ENCODE measurements at regions not wholly inside any gene's neighbourhood (a gene's known extent, or its start where the extent isn't known, plus 50 kb on each side); places are given as distances from the start of the nearest gene placed in this dataset.
"Not testable (repeated sequence)": the region's sequence is repeated elsewhere in the genome, so short reads cannot be mapped to it uniquely, and the experiment has no call there.

- DNase-seq (ENCODE audit: low read depth, low spot score), result no peak
- H3K4me1 ChIP-seq (ENCODE audit: insufficient read depth, insufficient read length), result no peaks in the 10 kb centered on the region
- no peaks in the 10 kb centered on the region for H3K27me3 ChIP-seq (ENCODE audit: insufficient read depth, insufficient read length)
- no peak overlapping the region for H3K9ac ChIP-seq (ENCODE audit: insufficient read length, low read depth)
- H3K9me3 ChIP-seq (ENCODE audit: insufficient read depth, low read length), result no peaks in the 10 kb centered on the region
- H3K36me3 ChIP-seq (ENCODE audit: insufficient read depth, insufficient read length, low read length), result no peaks in the 10 kb centered on the region
- no peak for TF ChIP-seq ZNF274 (IDR thresholded peaks at IDR 0.05; ENCODE audit: low read depth, low read length)
- TF ChIP-seq SUZ12 (IDR thresholded peaks at IDR 0.05; ENCODE audit: extremely low read depth, insufficient read depth, insufficient read length), result no peak
- TF ChIP-seq YY1 (IDR thresholded peaks at IDR 0.05; ENCODE audit: insufficient read depth, insufficient read length), result no peak
- H3K4me3 ChIP-seq (ENCODE audit: insufficient read length, low read depth), result no peak overlapping the region
Measured at GRCh38 chr13:62450759-62451158, 1035.1 kb upstream of the PCDH20 start.

DNA sequence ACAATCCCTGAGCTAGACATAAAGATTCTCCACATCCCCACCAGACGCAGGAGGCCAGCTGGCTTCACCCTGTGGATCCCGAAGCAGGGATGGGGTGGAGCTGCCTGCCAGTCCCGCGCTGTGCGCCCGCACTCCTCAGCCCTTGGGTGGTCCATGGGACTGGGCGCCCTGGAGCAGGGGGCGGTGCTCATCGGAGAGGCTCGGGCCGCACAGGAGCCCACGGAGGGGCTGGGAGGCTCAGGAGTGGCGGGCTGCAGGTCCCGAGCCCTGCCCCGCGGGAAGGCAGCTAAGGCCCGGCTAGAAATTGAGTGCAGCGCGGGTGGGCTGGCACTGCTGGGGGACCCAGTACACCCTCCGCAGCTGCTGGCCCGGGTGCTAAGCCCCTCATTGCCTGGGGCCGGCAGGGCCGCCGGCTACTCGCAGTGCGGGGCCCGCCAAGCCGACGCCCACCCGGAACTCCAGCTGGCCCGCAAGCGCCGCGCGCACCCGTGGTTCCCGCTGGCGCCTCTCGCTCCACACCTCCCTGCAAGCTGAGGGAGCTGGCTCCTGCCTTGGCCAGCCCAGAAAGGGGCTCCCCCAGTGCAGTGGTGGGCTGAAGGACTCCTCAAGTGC, 1032.2 kb upstream of the PCDH20 start:
- not testable (repeated sequence) for H3K27me3 ChIP-seq (ENCODE audit: insufficient read depth, insufficient read length); H3K36me3 ChIP-seq (ENCODE audit: insufficient read depth, insufficient read length, low read length); DNase-seq (ENCODE audit: low read depth, low spot score); H3K4me3 ChIP-seq (ENCODE audit: insufficient read length, low read depth); H3K4me1 ChIP-seq (ENCODE audit: insufficient read depth, insufficient read length); H3K9me3 ChIP-seq (ENCODE audit: insufficient read depth, low read length); H3K9ac ChIP-seq (ENCODE audit: insufficient read length, low read depth)

DNA sequence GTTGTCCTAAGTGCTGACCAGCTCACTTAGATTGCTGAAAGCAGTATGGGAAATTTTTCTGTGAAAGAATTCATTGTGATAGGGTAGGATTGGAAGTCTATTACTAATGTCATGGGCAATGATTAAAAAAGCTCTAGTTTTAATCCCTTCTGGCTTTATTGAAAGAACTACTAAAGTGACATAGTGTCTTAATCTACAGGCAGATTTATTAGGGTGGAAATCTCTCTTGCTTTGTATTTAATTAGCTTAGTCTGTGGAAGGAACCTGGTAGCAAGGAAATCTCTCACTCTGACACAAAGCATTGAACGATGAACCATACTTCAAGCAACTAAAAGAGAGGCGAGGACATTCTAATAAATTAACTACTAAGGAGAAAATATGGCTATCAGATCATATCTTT, 1029.2 kb upstream of the PCDH20 start:
- Histone ChIP-seq H3K36me3 (ENCODE audit: insufficient read depth, insufficient read length, low read length) (no peaks in the 10 kb centered on the region), H3K9me3 (ENCODE audit: insufficient read depth, low read length) (no peaks in the 10 kb centered on the region), H3K27me3 (ENCODE audit: insufficient read depth, insufficient read length) (no peaks in the 10 kb centered on the region), H3K4me3 (ENCODE audit: insufficient read length, low read depth) (no peak overlapping the region), H3K9ac (ENCODE audit: insufficient read length, low read depth) (no peak overlapping the region), H3K4me1 (ENCODE audit: insufficient read depth, insufficient read length) (no peaks in the 10 kb centered on the region)
- no peak for DNase-seq (ENCODE audit: low read depth, low spot score)
- TF ChIP-seq SUZ12 (IDR thresholded peaks at IDR 0.05; ENCODE audit: extremely low read depth, insufficient read depth, insufficient read length) (no peak), YY1 (IDR thresholded peaks at IDR 0.05; ENCODE audit: insufficient read depth, insufficient read length) (no peak), ZNF274 (IDR thresholded peaks at IDR 0.05; ENCODE audit: low read depth, low read length) (no peak)

DNA sequence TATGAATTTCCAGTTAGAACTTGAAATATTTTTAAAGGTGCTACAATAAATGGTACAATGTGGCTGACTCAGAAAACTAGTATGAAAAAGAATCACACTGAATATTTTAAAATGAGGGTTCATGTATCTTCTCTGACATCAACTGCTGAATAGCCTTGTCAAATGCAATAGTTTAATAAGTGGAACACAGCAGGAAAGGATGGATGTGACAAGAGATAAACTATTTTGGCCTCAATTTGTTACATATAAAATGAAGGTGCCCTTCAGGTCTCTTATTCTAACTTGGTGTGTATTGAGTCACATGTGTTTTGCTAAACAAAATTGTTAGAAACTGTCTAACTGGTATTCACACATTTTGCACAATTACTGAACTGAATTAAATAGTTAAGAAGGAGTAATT, 1018.4 kb upstream of the PCDH20 start:
- no peak overlapping the region for H3K9ac ChIP-seq (ENCODE audit: insufficient read length, low read depth)
- H3K4me1 ChIP-seq (ENCODE audit: insufficient read depth, insufficient read length), result no peaks in the 10 kb centered on the region
- DNase-seq (ENCODE audit: low read depth, low spot score), result no peak
- H3K36me3 ChIP-seq (ENCODE audit: insufficient read depth, insufficient read length, low read length), result no peaks in the 10 kb centered on the region
- no peaks in the 10 kb centered on the region for H3K27me3 ChIP-seq (ENCODE audit: insufficient read depth, insufficient read length)
- no peaks in the 10 kb centered on the region for H3K9me3 ChIP-seq (ENCODE audit: insufficient read depth, low read length)
- no peak for TF ChIP-seq ZNF274 (IDR thresholded peaks at IDR 0.05; ENCODE audit: low read depth, low read length)
- no peak for TF ChIP-seq SUZ12 (IDR thresholded peaks at IDR 0.05; ENCODE audit: extremely low read depth, insufficient read depth, insufficient read length)
- no peak for TF ChIP-seq YY1 (IDR thresholded peaks at IDR 0.05; ENCODE audit: insufficient read depth, insufficient read length)
- H3K4me3 ChIP-seq (ENCODE audit: insufficient read length, low read depth), result no peak overlapping the region

- Histone ChIP-seq H3K4me1 (ENCODE audit: insufficient read depth, insufficient read length) (no peaks in the 10 kb centered on the region), H3K27me3 (ENCODE audit: insufficient read depth, insufficient read length) (no peaks in the 10 kb centered on the region)
Measured at GRCh38 chr13:62433660-62434059, 1018.0 kb upstream of the PCDH20 start.

DNA sequence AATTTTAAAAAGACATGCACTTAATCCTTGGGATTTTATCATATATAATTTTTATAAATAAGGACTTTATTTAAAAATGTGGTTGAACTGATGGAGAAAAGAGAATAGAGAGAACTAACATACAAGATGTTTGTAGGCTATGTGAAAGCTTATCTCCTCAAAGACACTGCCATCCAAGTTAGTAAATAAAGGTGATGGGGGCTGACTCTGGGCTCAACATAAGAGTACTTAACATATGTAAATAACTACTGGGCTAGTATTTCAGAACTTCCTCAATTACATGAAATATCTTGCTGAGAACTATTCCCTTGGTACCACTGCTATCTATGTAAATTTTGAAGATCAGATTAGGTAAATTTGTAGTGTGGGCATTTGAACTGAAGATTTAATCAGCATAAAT, 1017.3 kb upstream of the PCDH20 start:
- DNase-seq (ENCODE audit: low read depth, low spot score), result peak; percentile 0
- Histone ChIP-seq H3K4me1 (ENCODE audit: insufficient read depth, insufficient read length) (no peaks in the 10 kb centered on the region), H3K9ac (ENCODE audit: insufficient read length, low read depth) (no peak overlapping the region), H3K36me3 (ENCODE audit: insufficient read depth, insufficient read length, low read length) (no peaks in the 10 kb centered on the region), H3K27me3 (ENCODE audit: insufficient read depth, insufficient read length) (no peaks in the 10 kb centered on the region), H3K9me3 (ENCODE audit: insufficient read depth, low read length) (no peaks in the 10 kb centered on the region), H3K4me3 (ENCODE audit: insufficient read length, low read depth) (no peak overlapping the region)
- no peak for TF ChIP-seq YY1 (IDR thresholded peaks at IDR 0.05; ENCODE audit: insufficient read depth, insufficient read length)
- TF ChIP-seq SUZ12 (IDR thresholded peaks at IDR 0.05; ENCODE audit: extremely low read depth, insufficient read depth, insufficient read length), result no peak
- no peak for TF ChIP-seq ZNF274 (IDR thresholded peaks at IDR 0.05; ENCODE audit: low read depth, low read length)

More at GRCh38 chr13:62433660-62434059, 1018.0 kb upstream of the PCDH20 start:
- DNase-seq (ENCODE audit: low read depth, low spot score), result no peak
- no peak for TF ChIP-seq YY1 (IDR thresholded peaks at IDR 0.05; ENCODE audit: insufficient read depth, insufficient read length)
- TF ChIP-seq ZNF274 (IDR thresholded peaks at IDR 0.05; ENCODE audit: low read depth, low read length), result no peak
- TF ChIP-seq SUZ12 (IDR thresholded peaks at IDR 0.05; ENCODE audit: extremely low read depth, insufficient read depth, insufficient read length), result no peak
- Histone ChIP-seq H3K4me3 (ENCODE audit: insufficient read length, low read depth) (no peak overlapping the region), H3K9me3 (ENCODE audit: insufficient read depth, low read length) (no peaks in the 10 kb centered on the region), H3K9ac (ENCODE audit: insufficient read length, low read depth) (no peak overlapping the region), H3K36me3 (ENCODE audit: insufficient read depth, insufficient read length, low read length) (no peaks in the 10 kb centered on the region)

GRCh38 chr13:62432295-62432694, 1016.6 kb upstream of the PCDH20 start:
- DNase-seq (ENCODE audit: low read depth, low spot score), result no peak
- Histone ChIP-seq H3K9ac (ENCODE audit: insufficient read length, low read depth) (no peak overlapping the region), H3K36me3 (ENCODE audit: insufficient read depth, insufficient read length, low read length) (no peaks in the 10 kb centered on the region), H3K27me3 (ENCODE audit: insufficient read depth, insufficient read length) (no peaks in the 10 kb centered on the region), H3K4me1 (ENCODE audit: insufficient read depth, insufficient read length) (no peaks in the 10 kb centered on the region), H3K4me3 (ENCODE audit: insufficient read length, low read depth) (no peak overlapping the region), H3K9me3 (ENCODE audit: insufficient read depth, low read length) (no peaks in the 10 kb centered on the region)
- TF ChIP-seq YY1 (IDR thresholded peaks at IDR 0.05; ENCODE audit: insufficient read depth, insufficient read length), result no peak
- no peak for TF ChIP-seq SUZ12 (IDR thresholded peaks at IDR 0.05; ENCODE audit: extremely low read depth, insufficient read depth, insufficient read length)
- no peak for TF ChIP-seq ZNF274 (IDR thresholded peaks at IDR 0.05; ENCODE audit: low read depth, low read length)
